ENCODE measurements at regions not wholly inside any gene's neighbourhood (a gene's known extent, or its start where the extent isn't known, plus 50 kb on each side); places are given as distances from the start of the nearest gene placed in this dataset.
"Not testable (repeated sequence)": the region's sequence is repeated elsewhere in the genome, so short reads cannot be mapped to it uniquely, and the experiment has no call there.

DNA sequence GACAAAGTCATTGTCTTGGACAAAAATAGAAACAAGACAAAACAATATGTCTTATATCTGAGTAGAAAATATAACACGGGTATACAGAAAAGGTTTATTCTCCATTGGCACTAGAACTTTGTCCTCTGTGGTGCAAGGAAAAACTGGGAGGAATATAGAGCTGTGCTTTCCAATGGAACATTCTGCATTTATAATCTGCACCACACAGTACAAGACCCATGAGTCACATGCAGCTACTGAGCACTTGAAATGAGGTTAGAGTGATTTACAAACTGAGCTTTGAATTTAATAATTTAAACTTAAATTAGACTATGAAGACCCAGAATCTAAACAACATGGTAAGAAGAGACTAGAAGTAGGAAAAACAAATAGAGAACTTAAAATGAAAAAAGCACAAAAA is 86.1 kb downstream of the RAP2A start:
- no peak for DNase-seq
- H3K27me3 ChIP-seq (ENCODE audit: control insufficient read depth, insufficient read depth, low read length): no peaks in the 10 kb centered on the region
- no peaks in the 10 kb centered on the region for H3K36me3 ChIP-seq (replicated peaks; ENCODE audit: control insufficient read depth, insufficient read depth, low read length)
- no peak overlapping the region for H3K4me3 ChIP-seq (ENCODE audit: insufficient read depth, low read depth, low read length)

- no peak for DNase-seq
- Histone ChIP-seq H3K27me3 (ENCODE audit: control insufficient read depth, insufficient read depth, low read length) (no peaks in the 10 kb centered on the region), H3K4me3 (ENCODE audit: insufficient read depth, low read depth, low read length) (no peak overlapping the region), H3K36me3 (replicated peaks; ENCODE audit: control insufficient read depth, insufficient read depth, low read length) (no peaks in the 10 kb centered on the region)
These were observed 86.9 kb downstream of the RAP2A start for GRCh38 chr13:97520866-97521265.

DNA sequence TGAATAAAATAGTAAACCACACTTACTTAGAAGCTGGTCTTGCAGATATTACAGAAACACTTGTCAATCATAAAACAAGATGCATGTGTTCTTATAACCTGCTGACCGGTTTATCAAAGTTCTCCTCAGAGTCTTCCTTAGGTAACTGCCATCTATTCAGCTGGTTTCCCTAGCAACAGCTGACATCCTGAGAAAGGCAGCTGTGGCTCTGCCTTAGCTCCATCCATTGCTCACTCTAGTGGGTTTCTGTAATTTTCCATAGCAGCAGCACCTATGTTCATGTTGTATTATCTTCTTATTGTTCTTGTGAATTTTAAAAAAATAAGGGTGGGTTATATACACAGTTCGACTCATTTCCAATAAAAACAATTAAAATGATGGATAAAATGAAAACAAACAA is 87.8 kb downstream of the RAP2A start:
- Histone ChIP-seq H3K27me3 (ENCODE audit: control insufficient read depth, insufficient read depth, low read length) (no peaks in the 10 kb centered on the region), H3K36me3 (replicated peaks; ENCODE audit: control insufficient read depth, insufficient read depth, low read length) (no peaks in the 10 kb centered on the region), H3K4me3 (ENCODE audit: insufficient read depth, low read depth, low read length) (no peak overlapping the region)
- DNase-seq: peak; percentile 15

- Histone ChIP-seq H3K4me3 (ENCODE audit: insufficient read depth, low read depth, low read length) (no peak overlapping the region), H3K27me3 (ENCODE audit: control insufficient read depth, insufficient read depth, low read length) (no peaks in the 10 kb centered on the region), H3K36me3 (replicated peaks; ENCODE audit: control insufficient read depth, insufficient read depth, low read length) (no peaks in the 10 kb centered on the region)
- no peak for DNase-seq
These were observed 88.3 kb downstream of the RAP2A start for GRCh38 chr13:97522243-97522642.

- H3K4me3 ChIP-seq (ENCODE audit: insufficient read depth, low read depth, low read length): no peak overlapping the region
- no peak for DNase-seq
- no peaks in the 10 kb centered on the region for H3K27me3 ChIP-seq (ENCODE audit: control insufficient read depth, insufficient read depth, low read length)
- H3K36me3 ChIP-seq (replicated peaks; ENCODE audit: control insufficient read depth, insufficient read depth, low read length): no peaks in the 10 kb centered on the region
These were observed 92.6 kb downstream of the RAP2A start for GRCh38 chr13:97526556-97526955.

DNA sequence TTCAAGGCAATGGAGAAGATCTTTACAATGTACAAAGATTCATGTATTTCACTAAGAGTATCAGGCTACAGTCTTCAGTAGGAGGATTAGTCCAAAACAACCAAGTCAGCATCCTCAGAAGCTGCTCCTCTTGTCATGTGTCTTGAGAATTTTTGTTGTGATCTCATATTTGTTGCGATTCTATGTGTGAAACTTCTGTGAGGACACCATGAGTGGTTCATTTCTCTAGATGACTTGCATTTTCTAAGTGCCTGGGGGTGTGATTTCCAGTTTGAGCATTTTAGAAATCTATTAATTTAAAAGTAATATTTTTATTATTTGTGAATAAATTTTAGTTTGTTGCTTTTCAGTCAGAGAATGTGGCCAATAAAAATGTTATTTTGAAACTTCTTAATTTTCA is 94.5 kb downstream of the RAP2A start:
- H3K4me3 ChIP-seq (ENCODE audit: insufficient read depth, low read depth, low read length): no peak overlapping the region
- no peak for DNase-seq
- H3K27me3 ChIP-seq (ENCODE audit: control insufficient read depth, insufficient read depth, low read length): no peaks in the 10 kb centered on the region
- H3K36me3 ChIP-seq (replicated peaks; ENCODE audit: control insufficient read depth, insufficient read depth, low read length): no peaks in the 10 kb centered on the region

GRCh38 chr13:97534540-97534939 is 100.6 kb downstream of the RAP2A start:
- DNase-seq: no peak
- Histone ChIP-seq H3K27me3 (ENCODE audit: control insufficient read depth, insufficient read depth, low read length) (no peaks in the 10 kb centered on the region), H3K36me3 (replicated peaks; ENCODE audit: control insufficient read depth, insufficient read depth, low read length) (no peaks in the 10 kb centered on the region), H3K4me3 (ENCODE audit: insufficient read depth, low read depth, low read length) (no peak overlapping the region)

GRCh38 chr13:97535614-97536013 is 101.6 kb downstream of the RAP2A start:
- no peaks in the 10 kb centered on the region for H3K27me3 ChIP-seq (ENCODE audit: control insufficient read depth, insufficient read depth, low read length)
- DNase-seq: no peak
- H3K36me3 ChIP-seq (replicated peaks; ENCODE audit: control insufficient read depth, insufficient read depth, low read length): no peaks in the 10 kb centered on the region
- H3K4me3 ChIP-seq (ENCODE audit: insufficient read depth, low read depth, low read length): no peak overlapping the region

DNA sequence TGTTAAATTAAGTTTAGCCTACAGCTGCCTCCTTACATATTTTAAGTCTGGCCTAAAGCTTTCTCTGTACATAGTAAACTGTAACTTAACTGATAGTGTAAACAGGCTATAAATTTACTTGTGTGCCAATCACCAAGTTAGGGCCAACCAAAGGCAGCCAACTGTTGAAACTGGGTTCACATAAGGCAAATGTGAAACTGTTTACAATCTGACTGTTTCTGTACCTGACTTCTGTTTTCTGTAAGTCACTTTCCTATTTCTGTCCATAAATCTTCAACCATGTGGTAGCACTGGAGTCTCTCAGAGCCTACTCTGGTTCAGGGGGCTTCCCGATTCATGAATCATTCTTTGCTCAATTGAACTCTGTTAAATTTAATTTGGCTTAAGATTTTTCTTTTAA is 103.1 kb downstream of the RAP2A start:
- no peaks in the 10 kb centered on the region for H3K27me3 ChIP-seq (ENCODE audit: control insufficient read depth, insufficient read depth, low read length)
- DNase-seq: no peak
- no peaks in the 10 kb centered on the region for H3K36me3 ChIP-seq (replicated peaks; ENCODE audit: control insufficient read depth, insufficient read depth, low read length)
- no peak overlapping the region for H3K4me3 ChIP-seq (ENCODE audit: insufficient read depth, low read depth, low read length)

GRCh38 chr13:97538203-97538602 is 104.2 kb downstream of the RAP2A start:
- Histone ChIP-seq H3K4me3 (ENCODE audit: insufficient read depth, low read depth, low read length) (no peak overlapping the region), H3K36me3 (replicated peaks; ENCODE audit: control insufficient read depth, insufficient read depth, low read length) (no peaks in the 10 kb centered on the region), H3K27me3 (ENCODE audit: control insufficient read depth, insufficient read depth, low read length) (no peaks in the 10 kb centered on the region)
- DNase-seq: no peak

- Histone ChIP-seq H3K4me3 (ENCODE audit: insufficient read depth, low read depth, low read length) (no peak overlapping the region), H3K27me3 (ENCODE audit: control insufficient read depth, insufficient read depth, low read length) (no peaks in the 10 kb centered on the region), H3K36me3 (replicated peaks; ENCODE audit: control insufficient read depth, insufficient read depth, low read length) (no peaks in the 10 kb centered on the region)
- DNase-seq: no peak
These were observed 106.0 kb downstream of the RAP2A start for GRCh38 chr13:97539651-97540610.

DNA sequence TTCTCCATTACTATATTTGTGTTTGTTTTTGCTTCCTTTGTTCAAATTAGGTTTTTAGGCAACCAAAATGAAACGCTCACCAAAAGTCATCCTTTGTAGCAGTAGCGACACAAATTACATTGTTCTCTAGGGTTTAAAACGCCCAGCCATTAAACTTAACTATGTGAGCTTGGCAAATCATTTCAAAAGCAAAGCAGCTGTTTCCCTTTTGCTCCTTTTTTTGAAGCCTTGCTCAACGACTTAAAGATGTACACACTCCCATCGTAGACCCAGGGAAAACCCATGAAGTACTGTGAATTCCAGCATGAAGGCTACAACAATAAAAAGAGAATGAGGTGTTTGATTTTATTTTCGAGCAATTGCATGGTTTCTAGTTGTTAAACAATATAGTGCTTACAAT is 106.7 kb downstream of the RAP2A start:
- Histone ChIP-seq H3K4me3 (ENCODE audit: insufficient read depth, low read depth, low read length) (no peak overlapping the region), H3K27me3 (ENCODE audit: control insufficient read depth, insufficient read depth, low read length) (no peaks in the 10 kb centered on the region), H3K36me3 (replicated peaks; ENCODE audit: control insufficient read depth, insufficient read depth, low read length) (no peaks in the 10 kb centered on the region)
- no peak for DNase-seq

GRCh38 chr13:97542102-97542685 is 108.2 kb downstream of the RAP2A start:
- H3K36me3 ChIP-seq (replicated peaks; ENCODE audit: control insufficient read depth, insufficient read depth, low read length): no peaks in the 10 kb centered on the region
- H3K4me3 ChIP-seq (ENCODE audit: insufficient read depth, low read depth, low read length): no peak overlapping the region
- DNase-seq: no peak
- H3K27me3 ChIP-seq (ENCODE audit: control insufficient read depth, insufficient read depth, low read length): no peaks in the 10 kb centered on the region

DNA sequence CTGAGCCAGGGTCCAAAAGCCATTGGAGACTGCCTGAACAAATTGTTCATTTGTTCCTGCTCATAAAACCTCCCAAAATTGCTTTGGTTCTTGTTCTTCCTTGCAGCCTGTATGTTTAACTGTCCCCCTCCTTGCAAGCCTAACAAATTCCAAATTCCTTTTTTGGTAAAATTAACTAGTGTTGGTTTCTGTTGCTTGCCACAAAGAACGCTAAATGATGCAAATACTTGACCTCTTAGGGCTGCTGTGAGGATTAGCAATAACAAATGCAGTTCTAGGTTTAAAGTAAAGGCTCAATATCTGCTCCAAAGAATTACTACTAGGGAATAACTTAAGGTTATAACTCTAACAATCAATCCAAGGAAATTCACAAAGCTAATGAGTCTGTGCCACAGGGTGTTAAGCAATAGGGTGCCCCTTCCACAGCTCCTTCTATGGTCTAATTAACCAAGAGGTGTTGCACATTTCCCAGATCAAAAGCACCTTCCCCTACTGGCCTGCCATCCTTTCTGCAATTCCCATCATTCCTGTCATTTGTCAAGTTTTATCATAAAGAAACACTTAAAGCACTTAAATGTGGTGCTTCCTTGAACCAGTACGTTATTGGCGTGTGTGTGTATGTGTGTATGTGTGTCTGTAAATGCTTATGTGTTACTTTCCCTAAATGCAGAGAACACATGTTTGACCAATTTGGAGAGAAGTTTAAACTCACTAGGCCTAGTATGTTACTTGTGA is 110.2 kb downstream of the RAP2A start:
- no peaks in the 10 kb centered on the region for H3K36me3 ChIP-seq (replicated peaks; ENCODE audit: control insufficient read depth, insufficient read depth, low read length)
- no peaks in the 10 kb centered on the region for H3K27me3 ChIP-seq (ENCODE audit: control insufficient read depth, insufficient read depth, low read length)
- no peak for DNase-seq
- no peak overlapping the region for H3K4me3 ChIP-seq (ENCODE audit: insufficient read depth, low read depth, low read length)

DNA sequence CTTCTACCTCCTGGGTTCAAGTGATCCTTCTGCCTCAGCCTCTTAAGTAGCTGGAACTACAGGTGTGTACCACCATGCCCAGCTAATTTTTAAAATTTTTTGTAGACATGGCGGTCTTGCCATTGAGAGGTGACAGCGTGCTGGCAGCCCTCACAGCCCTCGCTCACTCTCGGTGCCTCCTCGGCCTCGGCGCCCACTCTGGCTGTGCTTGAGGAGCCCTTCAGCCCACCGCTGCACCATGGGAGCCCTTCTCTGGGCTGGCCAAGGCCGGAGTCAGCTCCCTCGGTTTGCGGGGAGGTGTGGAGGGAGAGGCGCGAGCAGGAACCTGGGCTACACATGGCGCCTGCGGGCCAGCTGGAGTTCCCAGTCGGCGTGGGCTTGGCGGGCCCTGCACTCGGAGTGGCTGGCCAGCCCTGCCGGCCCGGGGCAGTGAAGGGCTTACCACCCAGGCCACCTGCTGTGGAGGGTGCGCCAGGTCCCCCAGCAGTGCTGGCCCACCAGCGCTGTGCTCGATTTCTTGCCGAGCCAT is 111.1 kb downstream of the RAP2A start:
- H3K36me3 ChIP-seq (replicated peaks; ENCODE audit: control insufficient read depth, insufficient read depth, low read length); H3K27me3 ChIP-seq (ENCODE audit: control insufficient read depth, insufficient read depth, low read length); DNase-seq; H3K4me3 ChIP-seq (ENCODE audit: insufficient read depth, low read depth, low read length): not testable (repeated sequence)

Measured in H7 (cell line).